ENCODE measurements at regions not wholly inside any gene's neighbourhood (a gene's known extent, or its start where the extent isn't known, plus 50 kb on each side); places are given as distances from the start of the nearest gene placed in this dataset.

- no peak for TF ChIP-seq CTCF (IDR thresholded peaks at IDR 0.05; ENCODE audit: low read depth, low read length, missing input control)
- TF ChIP-seq ATF3 (IDR thresholded peaks at IDR 0.05): no peak
Observed at GRCh38 chr7:13181216-13181615, 493.8 kb downstream of the ARL4A start.

Measured in liver (tissue), 3 donors.